Activated CD8-positive, alpha-beta memory T cell treated with anti-CD3 and anti-CD28 coated beads, Interleukin-2, amount 10 ng/mL, durations not matched to agents 7 days and 5 days (primary cell): ENCODE measurements at regions not wholly inside any gene's neighbourhood (a gene's known extent, or its start where the extent isn't known, plus 50 kb on each side); places are given as distances from the start of the nearest gene placed in this dataset.
"Not testable (repeated sequence)": the region's sequence is repeated elsewhere in the genome, so short reads cannot be mapped to it uniquely, and the experiment has no call there.

ENCODE experiments used
- ATAC-seq: fragments of 150-1000 bp; cut with Tn5 transposase; one replicate; pipeline ENCODE4 v1.10.0; 2021; ENCODE audit warnings: moderate library complexity
- CTCF ChIA-PET: fragments of 350-600 bp; sonication (Branson Sonifier 250); formaldehyde crosslinking; loops from one replicate; lab custom pipeline; 2021; ENCODE audit warnings: antibody characterized with exemption; lab: Charles Lee
- DNase-seq: peaks from one replicate; pipeline ENCODE4 v3.0.0-alpha.2; 2020
- H3K27ac Mint-ChIP-seq: one replicate; pipeline ENCODE4 v1.8.0; 2021; ENCODE audit warnings: mild to moderate bottlenecking, mixed read lengths
- H3K27me3 Mint-ChIP-seq: one replicate; pipeline ENCODE4 v1.8.0; 2021; ENCODE audit warnings: mixed read lengths
- H3K36me3 Mint-ChIP-seq: one replicate; pipeline ENCODE4 v1.8.0; 2021; ENCODE audit warnings: mild to moderate bottlenecking, mixed read lengths
- H3K4me1 Mint-ChIP-seq: one replicate; pipeline ENCODE4 v1.8.0; 2021; ENCODE audit warnings: mixed read lengths
- H3K4me3 Mint-ChIP-seq: one replicate; pipeline ENCODE4 v1.8.0; 2021; ENCODE audit warnings: mild to moderate bottlenecking, moderate library complexity, mixed read lengths
- H3K9me3 Mint-ChIP-seq: one replicate; pipeline ENCODE4 v1.8.0; 2022; ENCODE audit warnings: low read depth, mixed read lengths

GRCh38 chr6:88520017-88520338 lies 353.8 kb upstream of the CNR1 start:
- Mint-ChIP-seq H3K36me3 (no peaks in the 10 kb centered on the region), H3K27me3 (no peaks in the 10 kb centered on the region), H3K27ac (no peak overlapping the region), H3K4me3 (no peak overlapping the region), H3K4me1 (no peaks in the 10 kb centered on the region), H3K9me3 (peaks cover 4% of the 10 kb centered on the region)
- CTCF ChIA-PET = no interaction called here
- DNase-seq (no peak), ATAC-seq (no peak)

GRCh38 chr6:88519301-88520016 lies 353.3 kb upstream of the CNR1 start:
- Mint-ChIP-seq H3K27me3 (no peaks in the 10 kb centered on the region), H3K36me3 (no peaks in the 10 kb centered on the region), H3K4me1 (no peaks in the 10 kb centered on the region), H3K27ac (no peak overlapping the region), H3K9me3 (peaks cover 4% of the 10 kb centered on the region), H3K4me3 (no peak overlapping the region)
- CTCF ChIA-PET = no interaction called here
- DNase-seq (no peak), ATAC-seq (no peak)

- H3K9me3 Mint-ChIP-seq = peaks cover 4% of the 10 kb centered on the region
- ATAC-seq = no peak
- CTCF ChIA-PET = no interaction called here
Measured at GRCh38 chr6:88517737-88518136, 351.6 kb upstream of the CNR1 start.

DNA sequence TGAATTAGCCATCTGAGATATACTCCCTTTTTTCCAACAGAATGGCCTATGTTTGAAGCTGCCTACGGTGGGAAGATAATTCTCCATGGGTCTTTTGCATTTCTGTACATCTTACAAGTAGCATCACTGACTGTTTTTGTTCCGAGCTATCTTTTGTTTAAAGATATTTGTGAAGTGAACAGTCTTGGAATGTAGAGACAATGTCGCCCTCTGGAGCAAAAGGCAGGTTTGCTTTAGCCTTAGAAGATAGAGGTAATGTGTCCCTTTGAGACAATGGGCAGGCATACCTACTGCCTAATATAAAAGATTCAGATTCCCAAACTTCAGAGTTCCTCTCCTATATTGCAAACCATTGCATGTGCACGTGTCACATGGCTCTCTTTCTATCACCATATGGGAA lies 347.8 kb upstream of the CNR1 start:
- Mint-ChIP-seq H3K4me1 (no peaks in the 10 kb centered on the region), H3K27ac (no peak overlapping the region), H3K9me3 (no peaks in the 10 kb centered on the region), H3K36me3 (no peaks in the 10 kb centered on the region), H3K27me3 (no peaks in the 10 kb centered on the region), H3K4me3 (no peak overlapping the region)
- ATAC-seq (no peak), DNase-seq (no peak)
- CTCF ChIA-PET = no interaction called here

More at GRCh38 chr6:88517737-88518136, 351.6 kb upstream of the CNR1 start:
- no peaks in the 10 kb centered on the region for H3K36me3 Mint-ChIP-seq
- no peaks in the 10 kb centered on the region for H3K27me3 Mint-ChIP-seq
- no peak overlapping the region for H3K27ac Mint-ChIP-seq
- H3K4me1 Mint-ChIP-seq = no peaks in the 10 kb centered on the region
- no peak for DNase-seq
- H3K4me3 Mint-ChIP-seq = no peak overlapping the region

DNA sequence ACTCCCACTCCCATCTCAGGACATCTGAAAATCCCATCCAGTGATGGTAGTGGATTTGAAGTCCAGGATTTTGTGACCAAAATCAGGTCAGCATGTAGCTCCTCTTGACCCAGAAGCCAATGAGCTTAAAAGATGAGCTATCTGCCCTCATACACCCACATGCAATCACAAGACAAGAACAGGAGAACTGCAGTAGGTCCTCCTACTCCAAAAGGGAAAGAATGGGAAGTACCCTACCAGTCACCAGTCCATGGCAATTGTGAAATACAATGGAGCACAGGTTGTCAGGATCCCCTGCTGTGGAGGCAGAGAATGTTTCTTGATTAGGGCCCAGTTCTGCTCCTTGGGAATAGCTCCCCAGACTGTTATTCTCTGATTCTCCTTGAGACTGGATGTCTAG lies 347.3 kb upstream of the CNR1 start:
- no peak overlapping the region for H3K27ac Mint-ChIP-seq
- ATAC-seq = no peak
- H3K36me3 Mint-ChIP-seq = no peaks in the 10 kb centered on the region
- no peaks in the 10 kb centered on the region for H3K27me3 Mint-ChIP-seq
- CTCF ChIA-PET = no interaction called here
- DNase-seq = no peak
- H3K4me3 Mint-ChIP-seq = no peak overlapping the region
- H3K4me1 Mint-ChIP-seq = no peaks in the 10 kb centered on the region
- H3K9me3 Mint-ChIP-seq = no peaks in the 10 kb centered on the region

GRCh38 chr6:88512951-88513350 lies 346.8 kb upstream of the CNR1 start:
- Mint-ChIP-seq H3K36me3 (no peaks in the 10 kb centered on the region), H3K27ac (no peak overlapping the region), H3K27me3 (no peaks in the 10 kb centered on the region), H3K4me3 (no peak overlapping the region), H3K9me3 (no peaks in the 10 kb centered on the region), H3K4me1 (no peaks in the 10 kb centered on the region)
- ATAC-seq = no peak
- DNase-seq = no peak
- CTCF ChIA-PET = no interaction called here

DNA sequence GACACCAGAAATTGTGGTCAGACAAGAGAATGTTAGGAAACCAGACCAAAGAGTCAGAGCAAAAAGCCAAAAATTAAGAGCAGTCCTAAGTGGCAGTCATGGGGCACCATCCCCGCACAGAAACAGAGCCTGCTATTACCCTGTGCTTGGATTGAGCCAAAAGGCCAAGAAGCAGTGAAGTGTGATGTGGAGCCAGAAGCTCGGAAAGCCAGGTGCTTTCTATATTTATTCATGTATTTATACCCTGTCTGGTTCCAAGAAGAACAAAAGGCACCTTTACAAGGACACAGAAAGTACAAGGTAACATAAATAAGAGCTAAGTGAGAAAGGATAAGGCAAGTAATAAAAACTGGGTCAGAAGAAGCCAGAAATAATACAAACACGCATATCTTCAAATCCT lies 336.2 kb upstream of the CNR1 start:
- DNase-seq (no peak), ATAC-seq (no peak)
- H3K4me3 Mint-ChIP-seq = no peak overlapping the region
- no peak overlapping the region for H3K27ac Mint-ChIP-seq
- no peaks in the 10 kb centered on the region for H3K36me3 Mint-ChIP-seq
- CTCF ChIA-PET = no interaction called here
- peaks cover 2% of the 10 kb centered on the region for H3K27me3 Mint-ChIP-seq
- H3K9me3 Mint-ChIP-seq = no peaks in the 10 kb centered on the region
- no peaks in the 10 kb centered on the region for H3K4me1 Mint-ChIP-seq

- Mint-ChIP-seq H3K36me3 (no peaks in the 10 kb centered on the region), H3K9me3 (no peaks in the 10 kb centered on the region), H3K27ac (no peak overlapping the region), H3K27me3 (peaks cover 2% of the 10 kb centered on the region), H3K4me1 (no peaks in the 10 kb centered on the region), H3K4me3 (no peak overlapping the region)
- no peak for DNase-seq
- CTCF ChIA-PET = no interaction called here
- ATAC-seq = no peak
Measured at GRCh38 chr6:88499845-88500699, 333.9 kb upstream of the CNR1 start.

GRCh38 chr6:88499436-88499835 lies 333.3 kb upstream of the CNR1 start:
- Mint-ChIP-seq H3K36me3 (no peaks in the 10 kb centered on the region), H3K27ac (no peak overlapping the region), H3K9me3 (no peaks in the 10 kb centered on the region), H3K27me3 (peaks cover 4% of the 10 kb centered on the region), H3K4me1 (no peaks in the 10 kb centered on the region), H3K4me3 (no peak overlapping the region)
- CTCF ChIA-PET = no interaction called here
- DNase-seq = no peak
- no peak for ATAC-seq

- H3K4me3 Mint-ChIP-seq, ATAC-seq, H3K4me1 Mint-ChIP-seq, H3K36me3 Mint-ChIP-seq, H3K27me3 Mint-ChIP-seq, H3K9me3 Mint-ChIP-seq, H3K27ac Mint-ChIP-seq, CTCF ChIA-PET, DNase-seq: not testable (repeated sequence)
Measured at GRCh38 chr6:88497403-88497802, 331.3 kb upstream of the CNR1 start.

DNA sequence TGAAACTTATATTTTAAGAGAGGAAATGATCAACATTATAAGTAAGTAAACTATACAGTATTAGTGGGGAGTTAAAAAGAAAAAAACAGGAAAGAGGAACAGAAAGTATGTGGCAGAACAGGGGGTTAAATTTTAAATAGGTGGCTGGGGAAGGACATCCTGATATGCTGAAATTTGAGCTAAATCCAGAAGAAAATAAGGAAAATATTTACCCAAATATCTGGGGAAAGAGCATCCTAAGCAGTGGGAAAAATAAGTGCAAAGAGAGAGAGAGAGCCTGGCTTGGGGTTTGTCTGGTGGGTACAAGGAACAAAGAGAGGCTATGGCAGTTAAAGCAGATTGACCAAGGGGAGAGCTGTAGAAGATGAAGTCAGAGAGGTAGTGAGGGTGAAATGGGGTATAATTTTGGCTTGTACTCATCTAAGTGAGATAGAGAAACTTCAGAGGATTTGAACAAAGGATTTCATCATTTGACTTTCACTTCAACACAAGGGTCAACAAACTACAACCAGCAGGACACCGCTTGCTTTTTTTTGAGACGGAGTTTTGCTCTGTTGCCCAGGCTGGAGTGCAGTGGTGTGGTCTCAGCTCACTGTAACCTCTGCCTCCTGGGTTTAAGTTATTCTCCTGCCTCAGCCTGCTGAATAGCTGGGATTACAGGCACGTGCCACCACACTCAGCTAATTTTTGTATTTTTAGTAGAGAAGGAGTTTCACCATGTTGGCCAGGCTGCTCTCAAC lies 328.4 kb upstream of the CNR1 start:
- CTCF ChIA-PET = no interaction called here
- H3K4me1 Mint-ChIP-seq = no peaks in the 10 kb centered on the region
- H3K27me3 Mint-ChIP-seq = peaks cover 7% of the 10 kb centered on the region
- no peak for ATAC-seq
- no peak for DNase-seq
- H3K4me3 Mint-ChIP-seq = no peak overlapping the region
- H3K36me3 Mint-ChIP-seq = no peaks in the 10 kb centered on the region
- H3K27ac Mint-ChIP-seq = no peak overlapping the region
- no peaks in the 10 kb centered on the region for H3K9me3 Mint-ChIP-seq

GRCh38 chr6:88493717-88494116 lies 327.6 kb upstream of the CNR1 start:
- H3K27ac Mint-ChIP-seq = no peak overlapping the region
- no peak overlapping the region for H3K4me3 Mint-ChIP-seq
- peaks cover 7% of the 10 kb centered on the region for H3K27me3 Mint-ChIP-seq
- H3K36me3 Mint-ChIP-seq = no peaks in the 10 kb centered on the region
- DNase-seq = no peak
- CTCF ChIA-PET = no interaction called here
- no peaks in the 10 kb centered on the region for H3K9me3 Mint-ChIP-seq
- H3K4me1 Mint-ChIP-seq = no peaks in the 10 kb centered on the region
- ATAC-seq = no peak

GRCh38 chr6:88492824-88493223 lies 326.7 kb upstream of the CNR1 start:
- no peaks in the 10 kb centered on the region for H3K9me3 Mint-ChIP-seq
- no peak overlapping the region for H3K4me3 Mint-ChIP-seq
- CTCF ChIA-PET = interaction anchor here (0.9 to 1.2 kb wide), 2 partner anchors 288 to 1426 kb away, joined by 3 read pairs; no protein-coding TSS in a partner anchor
- peaks cover 5% of the 10 kb centered on the region for H3K27me3 Mint-ChIP-seq
- no peaks in the 10 kb centered on the region for H3K4me1 Mint-ChIP-seq
- ATAC-seq (no peak), DNase-seq (no peak)
- H3K36me3 Mint-ChIP-seq = no peaks in the 10 kb centered on the region
- no peak overlapping the region for H3K27ac Mint-ChIP-seq
